H1 (cell line): ENCODE measurements at regions not wholly inside any gene's neighbourhood (a gene's known extent, or its start where the extent isn't known, plus 50 kb on each side); places are given as distances from the start of the nearest gene placed in this dataset.

Experiments
- KDM4A ChIP-seq: IDR thresholded peaks from one replicate; pipeline ENCODE4 v1.7.1; 2012; ENCODE audit warnings: low read depth, mild to moderate bottlenecking, moderate library complexity, low read length, inconsistent platforms; ENCODE audit not compliant: severe bottlenecking
- TBP ChIP-seq: IDR thresholded peaks from 2 replicates; pipeline ENCODE4 v1.6.1; 2011; ENCODE audit warnings: low read depth, low read length, improper control_type of control experiment

- TF ChIP-seq KDM4A: no peak
- TF ChIP-seq TBP: no peak
These were observed 121.9 kb downstream of the NDUFA10 start (continued) for GRCh38 chr2:239903210-239903609.
